ENCODE measurements at regions not wholly inside any gene's neighbourhood (a gene's known extent, or its start where the extent isn't known, plus 50 kb on each side); places are given as distances from the start of the nearest gene placed in this dataset.

DNA sequence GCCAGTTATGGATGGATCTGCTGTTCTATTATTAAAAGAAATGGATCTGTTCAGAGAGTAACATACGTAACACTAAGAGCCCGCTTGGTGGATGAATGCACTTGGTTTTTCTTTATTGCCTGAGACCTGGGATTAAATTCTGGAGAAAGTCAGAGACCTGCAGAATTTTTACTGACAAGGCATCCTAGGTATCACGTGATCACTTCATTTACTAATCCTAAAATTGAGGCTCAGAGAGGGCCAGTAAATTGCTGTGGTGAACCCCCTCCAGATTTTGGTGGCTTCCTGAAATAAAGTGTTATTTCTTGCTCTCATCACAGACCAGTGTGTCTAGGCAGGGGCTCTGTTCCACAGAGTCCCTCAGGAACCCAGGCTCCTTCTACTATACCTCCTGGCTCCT is 187.9 kb upstream of the LARGE1 start:
- TF ChIP-seq POLR2AphosphoS5 (IDR thresholded peaks at IDR 0.05) (no peak), CTCF (IDR thresholded peaks at IDR 0.05) (no peak), POLR2A (IDR thresholded peaks at IDR 0.05) (no peak)
